ENCODE measurements at regions not wholly inside any gene's neighbourhood (a gene's known extent, or its start where the extent isn't known, plus 50 kb on each side); places are given as distances from the start of the nearest gene placed in this dataset.

GRCh38 chr12:92221656-92222315 is 76.1 kb upstream of the BTG1 start:
- Histone ChIP-seq H3K4me1 (ENCODE audit: control insufficient read depth in 1 of 2, insufficient read depth in 2 of 2, low read length in 2 of 2) (peaks cover under 1 to 5% of the 10 kb centered on the region in 2 donors), H3K36me3 (ENCODE audit: control insufficient read depth in 1 of 2, insufficient read depth in 2 of 2, low read length in 2 of 2) (no peaks in the 10 kb centered on the region), H3K4me3 (ENCODE audit: low read depth in 1 of 2, low read length in 2 of 2) (no peak overlapping the region), H3K9ac (ENCODE audit: low read depth in 1 of 2, low read length in 2 of 2) (no peak overlapping the region), H3K9me3 (ENCODE audit: control insufficient read depth in 1 of 2, low read length in 2 of 2) (no peaks in the 10 kb centered on the region), H3K27me3 (ENCODE audit: control insufficient read depth in 1 of 2, insufficient read depth in 2 of 2, low read length in 2 of 2) (no peaks in the 10 kb centered on the region), H3K27ac (ENCODE audit: low read depth, low read length) (no peak overlapping the region)

- Histone ChIP-seq H3K27me3 (ENCODE audit: control insufficient read depth in 1 of 2, insufficient read depth in 2 of 2, low read length in 2 of 2) (no peaks in the 10 kb centered on the region), H3K4me3 (ENCODE audit: low read depth in 1 of 2, low read length in 2 of 2) (no peak overlapping the region), H3K36me3 (ENCODE audit: control insufficient read depth in 1 of 2, insufficient read depth in 2 of 2, low read length in 2 of 2) (no peaks in the 10 kb centered on the region)
These were observed 72.9 kb upstream of the BTG1 start for GRCh38 chr12:92218394-92219077.

GRCh38 chr12:92216092-92216491 is 70.4 kb upstream of the BTG1 start:
- Histone ChIP-seq H3K27ac (ENCODE audit: low read depth, low read length) (no peak overlapping the region), H3K27me3 (ENCODE audit: control insufficient read depth in 1 of 2, insufficient read depth in 2 of 2, low read length in 2 of 2) (no peaks in the 10 kb centered on the region), H3K4me3 (ENCODE audit: low read depth in 1 of 2, low read length in 2 of 2) (no peak overlapping the region), H3K9me3 (ENCODE audit: control insufficient read depth in 1 of 2, low read length in 2 of 2) (no peaks in the 10 kb centered on the region), H3K36me3 (ENCODE audit: control insufficient read depth in 1 of 2, insufficient read depth in 2 of 2, low read length in 2 of 2) (no peaks in the 10 kb centered on the region), H3K4me1 (ENCODE audit: control insufficient read depth in 1 of 2, insufficient read depth in 2 of 2, low read length in 2 of 2) (no peaks in the 10 kb centered on the region), H3K9ac (ENCODE audit: low read depth in 1 of 2, low read length in 2 of 2) (no peak overlapping the region)

More at GRCh38 chr12:92218394-92219077, 72.9 kb upstream of the BTG1 start:
- Histone ChIP-seq H3K9me3 (ENCODE audit: control insufficient read depth in 1 of 2, low read length in 2 of 2) (no peaks in the 10 kb centered on the region), H3K4me1 (ENCODE audit: control insufficient read depth in 1 of 2, insufficient read depth in 2 of 2, low read length in 2 of 2) (no peaks in the 10 kb centered on the region), H3K27ac (ENCODE audit: low read depth, low read length) (no peak overlapping the region), H3K9ac (ENCODE audit: low read depth in 1 of 2, low read length in 2 of 2) (no peak overlapping the region)

DNA sequence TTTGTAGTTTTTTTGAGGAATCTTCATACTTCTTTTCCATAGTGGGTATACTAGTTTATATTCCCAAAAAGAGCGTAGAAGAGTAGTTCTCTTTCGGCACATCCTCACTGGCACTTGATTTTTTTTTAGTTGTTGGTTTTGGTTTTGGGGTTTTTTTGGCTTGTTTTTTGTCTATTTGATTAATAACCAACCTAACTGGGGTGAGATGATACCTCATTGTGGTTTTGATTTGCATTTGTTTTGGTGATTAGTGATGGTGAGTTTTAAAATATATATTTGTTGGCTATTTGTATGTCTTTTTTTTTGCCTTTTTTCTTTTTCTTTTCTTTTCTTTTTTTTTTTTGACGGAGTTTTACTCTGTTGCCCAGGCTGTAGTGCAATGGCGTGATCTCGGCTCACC is 69.7 kb upstream of the BTG1 start:
- Histone ChIP-seq H3K36me3 (ENCODE audit: control insufficient read depth in 1 of 2, insufficient read depth in 2 of 2, low read length in 2 of 2) (no peaks in the 10 kb centered on the region), H3K27ac (ENCODE audit: low read depth, low read length) (no peak overlapping the region), H3K9me3 (ENCODE audit: control insufficient read depth in 1 of 2, low read length in 2 of 2) (no peaks in the 10 kb centered on the region), H3K4me1 (ENCODE audit: control insufficient read depth in 1 of 2, insufficient read depth in 2 of 2, low read length in 2 of 2) (no peaks in the 10 kb centered on the region), H3K9ac (ENCODE audit: low read depth in 1 of 2, low read length in 2 of 2) (no peak overlapping the region), H3K4me3 (ENCODE audit: low read depth in 1 of 2, low read length in 2 of 2) (no peak overlapping the region), H3K27me3 (ENCODE audit: control insufficient read depth in 1 of 2, insufficient read depth in 2 of 2, low read length in 2 of 2) (no peaks in the 10 kb centered on the region)

- H3K27ac ChIP-seq (ENCODE audit: low read depth, low read length) = no peak overlapping the region
- H3K4me3 ChIP-seq (ENCODE audit: low read depth in 1 of 2, low read length in 2 of 2) = no peak overlapping the region
- H3K4me1 ChIP-seq (ENCODE audit: control insufficient read depth in 1 of 2, insufficient read depth in 2 of 2, low read length in 2 of 2) = peaks cover 6 to 8% of the 10 kb centered on the region in 2 donors
- no peaks in the 10 kb centered on the region for H3K27me3 ChIP-seq (ENCODE audit: control insufficient read depth in 1 of 2, insufficient read depth in 2 of 2, low read length in 2 of 2)
- H3K9me3 ChIP-seq (ENCODE audit: control insufficient read depth in 1 of 2, low read length in 2 of 2) = no peaks in the 10 kb centered on the region
- no peaks in the 10 kb centered on the region for H3K36me3 ChIP-seq (ENCODE audit: control insufficient read depth in 1 of 2, insufficient read depth in 2 of 2, low read length in 2 of 2)
- H3K9ac ChIP-seq (ENCODE audit: low read depth in 1 of 2, low read length in 2 of 2) = no peak overlapping the region
These were observed 67.5 kb upstream of the BTG1 start for GRCh38 chr12:92213166-92213565.

DNA sequence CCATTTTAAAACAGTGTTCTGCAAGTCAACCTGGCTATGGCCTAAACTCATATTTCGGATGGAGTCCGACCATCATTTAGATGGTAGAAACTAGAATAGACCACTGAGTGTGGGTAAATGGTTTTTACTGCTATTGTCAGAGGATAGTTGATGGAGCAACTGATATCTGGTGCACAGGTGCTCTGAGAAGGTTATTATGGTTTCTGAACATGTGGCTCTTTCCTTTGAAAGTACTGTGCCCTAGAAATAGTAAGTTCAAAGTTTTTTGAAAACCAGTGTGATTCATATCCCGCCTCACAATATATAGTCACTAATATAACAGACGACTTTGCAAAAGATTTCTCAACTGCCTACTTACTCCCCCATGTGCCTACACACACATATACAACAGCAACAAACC is 64.4 kb upstream of the BTG1 start:
- H3K4me1 ChIP-seq (ENCODE audit: control insufficient read depth in 1 of 2, insufficient read depth in 2 of 2, low read length in 2 of 2) = peaks cover 6 to 8% of the 10 kb centered on the region in 2 donors
- H3K4me3 ChIP-seq (ENCODE audit: low read depth in 1 of 2, low read length in 2 of 2) = no peak overlapping the region
- H3K27ac ChIP-seq (ENCODE audit: low read depth, low read length) = no peak overlapping the region
- H3K27me3 ChIP-seq (ENCODE audit: control insufficient read depth in 1 of 2, insufficient read depth in 2 of 2, low read length in 2 of 2) = no peaks in the 10 kb centered on the region
- no peak overlapping the region for H3K9ac ChIP-seq (ENCODE audit: low read depth in 1 of 2, low read length in 2 of 2)
- H3K9me3 ChIP-seq (ENCODE audit: control insufficient read depth in 1 of 2, low read length in 2 of 2) = no peaks in the 10 kb centered on the region
- no peaks in the 10 kb centered on the region for H3K36me3 ChIP-seq (ENCODE audit: control insufficient read depth in 1 of 2, insufficient read depth in 2 of 2, low read length in 2 of 2)

DNA sequence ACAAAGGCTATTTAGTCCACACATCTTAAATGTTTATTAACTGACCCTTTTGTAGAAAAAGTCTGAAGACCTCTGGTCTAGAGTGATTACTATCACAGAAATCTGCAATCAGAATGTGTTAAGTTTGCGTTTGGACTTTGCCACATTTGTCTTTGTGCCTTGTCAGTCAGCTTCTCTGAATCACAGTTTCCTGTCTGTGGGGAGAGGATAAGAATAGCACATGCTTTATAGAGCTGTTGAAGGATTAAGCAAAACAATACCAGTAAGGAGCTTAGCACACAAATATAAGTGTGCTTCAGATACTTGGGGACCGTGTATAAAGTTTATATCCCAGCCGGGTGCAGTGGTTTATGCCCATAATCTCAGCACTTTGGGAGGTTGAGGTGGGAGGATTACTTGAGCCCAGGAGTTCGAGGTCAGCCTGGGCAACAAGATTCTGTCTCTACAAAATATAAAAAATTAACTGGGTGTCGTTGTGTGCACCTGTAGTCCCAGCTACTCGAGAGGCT is 63.0 kb upstream of the BTG1 start:
- Histone ChIP-seq H3K9ac (ENCODE audit: low read depth in 1 of 2, low read length in 2 of 2) (no peak overlapping the region), H3K4me1 (ENCODE audit: control insufficient read depth in 1 of 2, insufficient read depth in 2 of 2, low read length in 2 of 2) (peaks cover 6 to 8% of the 10 kb centered on the region in 2 donors), H3K36me3 (ENCODE audit: control insufficient read depth in 1 of 2, insufficient read depth in 2 of 2, low read length in 2 of 2) (no peaks in the 10 kb centered on the region), H3K9me3 (ENCODE audit: control insufficient read depth in 1 of 2, low read length in 2 of 2) (no peaks in the 10 kb centered on the region), H3K27ac (ENCODE audit: low read depth, low read length) (no peak overlapping the region), H3K27me3 (ENCODE audit: control insufficient read depth in 1 of 2, insufficient read depth in 2 of 2, low read length in 2 of 2) (no peaks in the 10 kb centered on the region), H3K4me3 (ENCODE audit: low read depth in 1 of 2, low read length in 2 of 2) (no peak overlapping the region)

DNA sequence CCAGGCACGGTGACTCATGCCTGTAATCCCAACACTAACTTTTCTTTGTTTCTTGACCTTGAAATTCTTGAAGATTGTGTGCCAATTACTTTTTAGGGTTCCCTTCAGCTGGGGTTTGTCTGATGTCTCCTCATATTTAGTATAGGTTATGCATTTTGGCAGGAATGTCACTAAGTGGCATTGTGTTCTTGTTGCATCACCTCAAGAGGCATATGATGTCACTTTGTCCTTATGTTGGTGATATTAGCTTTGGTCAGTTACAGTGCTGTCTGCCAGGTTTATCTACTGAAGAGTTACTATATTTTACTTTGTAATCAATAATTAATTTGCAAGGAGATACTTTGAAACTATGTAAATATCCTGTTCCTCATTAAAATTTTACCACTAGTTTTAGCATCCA is 61.0 kb upstream of the BTG1 start:
- Histone ChIP-seq H3K4me1 (ENCODE audit: control insufficient read depth in 1 of 2, insufficient read depth in 2 of 2, low read length in 2 of 2) (peaks cover 6 to 8% of the 10 kb centered on the region in 2 donors), H3K27ac (ENCODE audit: low read depth, low read length) (no peak overlapping the region)

DNA sequence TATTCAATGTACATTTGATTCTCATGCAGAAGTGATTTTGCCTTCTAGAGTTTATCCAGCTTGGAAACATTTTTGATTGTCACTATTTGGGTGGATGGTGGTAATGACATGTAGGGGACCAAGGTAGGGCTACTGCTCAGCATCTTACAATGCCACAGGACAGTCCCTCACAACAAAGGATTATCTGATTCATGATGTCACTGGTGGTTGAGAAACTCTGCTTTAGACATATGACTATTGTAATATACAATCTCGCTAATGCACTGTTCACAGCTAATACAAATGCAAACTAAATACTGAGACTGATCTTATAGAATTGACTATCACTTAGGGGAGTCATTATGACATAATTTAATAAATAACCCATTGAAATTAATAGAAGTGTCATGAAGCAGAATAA is 60.4 kb upstream of the BTG1 start:
- Histone ChIP-seq H3K4me3 (ENCODE audit: low read depth in 1 of 2, low read length in 2 of 2) (no peak overlapping the region), H3K27me3 (ENCODE audit: control insufficient read depth in 1 of 2, insufficient read depth in 2 of 2, low read length in 2 of 2) (no peaks in the 10 kb centered on the region), H3K4me1 (ENCODE audit: control insufficient read depth in 1 of 2, insufficient read depth in 2 of 2, low read length in 2 of 2) (peaks cover 6 to 8% of the 10 kb centered on the region in 2 donors), H3K9ac (ENCODE audit: low read depth in 1 of 2, low read length in 2 of 2) (no peak overlapping the region), H3K27ac (ENCODE audit: low read depth, low read length) (no peak overlapping the region), H3K36me3 (ENCODE audit: control insufficient read depth in 1 of 2, insufficient read depth in 2 of 2, low read length in 2 of 2) (no peaks in the 10 kb centered on the region), H3K9me3 (ENCODE audit: control insufficient read depth in 1 of 2, low read length in 2 of 2) (no peaks in the 10 kb centered on the region)

More for the DNA sequence above, 61.0 kb upstream of the BTG1 start:
- Histone ChIP-seq H3K9me3 (ENCODE audit: control insufficient read depth in 1 of 2, low read length in 2 of 2) (no peaks in the 10 kb centered on the region), H3K36me3 (ENCODE audit: control insufficient read depth in 1 of 2, insufficient read depth in 2 of 2, low read length in 2 of 2) (no peaks in the 10 kb centered on the region), H3K27me3 (ENCODE audit: control insufficient read depth in 1 of 2, insufficient read depth in 2 of 2, low read length in 2 of 2) (no peaks in the 10 kb centered on the region), H3K4me3 (ENCODE audit: low read depth in 1 of 2, low read length in 2 of 2) (no peak overlapping the region), H3K9ac (ENCODE audit: low read depth in 1 of 2, low read length in 2 of 2) (no peak overlapping the region)

DNA sequence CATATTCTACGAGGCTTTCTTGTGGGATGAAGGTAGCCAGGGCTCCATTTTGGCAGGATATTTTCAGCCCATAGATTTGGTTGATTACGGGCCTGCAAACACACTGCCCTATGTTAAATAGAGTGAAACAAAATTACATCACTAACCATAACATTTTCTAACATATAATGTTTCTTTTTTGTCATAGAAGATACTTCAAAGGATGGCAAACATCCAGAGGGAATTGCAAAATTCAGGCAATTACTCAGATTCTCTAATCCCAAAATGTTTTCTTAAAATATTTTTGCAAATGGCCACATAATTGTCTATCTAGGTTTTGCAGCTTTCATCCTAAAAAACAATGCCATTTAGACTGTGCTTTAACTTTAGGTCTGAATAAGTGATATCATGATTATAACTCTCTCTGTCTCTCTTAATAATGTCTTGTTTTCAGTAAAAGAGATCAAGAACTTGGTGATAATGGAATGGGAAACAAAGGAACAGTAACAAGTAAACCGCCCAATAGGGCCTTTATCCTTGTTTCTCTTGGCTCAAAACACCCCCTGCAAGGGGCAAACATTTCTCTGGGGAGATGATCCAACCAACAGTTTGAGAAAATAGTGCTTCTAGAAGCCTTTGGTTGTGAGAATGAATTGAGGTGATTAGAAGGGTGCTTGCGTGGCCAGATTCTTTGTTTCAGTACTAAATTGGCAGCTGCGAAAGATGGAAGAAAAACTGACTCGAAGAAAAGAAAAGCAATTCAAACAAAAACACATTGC is 54.4 kb upstream of the BTG1 start:
- Histone ChIP-seq H3K36me3 (ENCODE audit: control insufficient read depth in 1 of 2, insufficient read depth in 2 of 2, low read length in 2 of 2) (no peaks in the 10 kb centered on the region), H3K4me1 (ENCODE audit: control insufficient read depth in 1 of 2, insufficient read depth in 2 of 2, low read length in 2 of 2) (no peaks in the 10 kb centered on the region), H3K9me3 (ENCODE audit: control insufficient read depth in 1 of 2, low read length in 2 of 2) (peaks cover 4% of the 10 kb centered on the region in 2 donors), H3K4me3 (ENCODE audit: low read depth in 1 of 2, low read length in 2 of 2) (no peak overlapping the region), H3K9ac (ENCODE audit: low read depth in 1 of 2, low read length in 2 of 2) (no peak overlapping the region), H3K27me3 (ENCODE audit: control insufficient read depth in 1 of 2, insufficient read depth in 2 of 2, low read length in 2 of 2) (no peaks in the 10 kb centered on the region), H3K27ac (ENCODE audit: low read depth, low read length) (no peak overlapping the region)

Measured in duodenal mucosa (tissue), 2 donors.